ENCODE measurements at regions not wholly inside any gene's neighbourhood (a gene's known extent, or its start where the extent isn't known, plus 50 kb on each side); places are given as distances from the start of the nearest gene placed in this dataset.

GRCh38 chr4:177596035-177596434, 153.8 kb upstream of the AGA start:
- no peak for TF ChIP-seq CTCF (IDR thresholded peaks at IDR 0.05)
- no peak for TF ChIP-seq POLR2A (IDR thresholded peaks at IDR 0.05)

Measured in heart left ventricle (tissue), 13 donors.